ENCODE measurements at regions not wholly inside any gene's neighbourhood (a gene's known extent, or its start where the extent isn't known, plus 50 kb on each side); places are given as distances from the start of the nearest gene placed in this dataset.

DNA sequence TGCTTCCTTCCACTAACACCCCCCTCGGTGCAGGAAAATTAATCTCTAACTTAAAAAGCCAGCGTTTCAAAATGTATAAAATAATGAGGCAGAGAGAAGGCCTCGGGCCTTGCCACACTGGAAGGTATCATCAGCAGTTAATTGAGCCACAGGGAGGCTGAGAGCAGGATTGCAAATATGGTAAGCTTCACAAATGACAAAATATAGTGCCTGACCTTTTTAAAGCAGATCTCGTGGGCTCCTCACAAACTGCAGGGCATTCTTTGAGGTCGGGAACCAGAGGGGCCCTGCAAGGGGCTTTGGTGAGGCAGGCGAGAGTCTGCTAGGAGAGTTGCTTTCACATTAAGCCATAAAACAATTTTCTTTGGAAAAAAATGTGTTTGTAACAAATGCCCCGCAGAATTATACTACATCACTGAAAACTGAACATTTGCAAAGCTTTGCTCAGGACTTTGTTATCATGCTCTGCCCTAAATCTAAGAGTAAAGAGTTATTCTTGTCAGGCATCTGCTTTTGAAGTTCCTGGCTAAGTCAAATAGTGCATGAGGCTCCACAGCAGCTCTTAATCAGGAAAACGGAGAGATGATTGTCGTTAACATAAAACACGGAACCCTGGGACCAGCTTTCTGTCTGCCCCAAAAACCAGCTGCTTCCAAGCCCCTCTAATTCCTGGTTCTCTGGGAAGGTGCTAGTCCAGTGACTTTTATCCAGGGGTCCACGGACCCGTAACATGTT lies 61.4 kb upstream of the SYT13 start:
- Mint-ChIP-seq H3K27me3 (ENCODE audit: unreplicated experiment) (peaks cover 74% of the 10 kb centered on the region), H3K36me3 (ENCODE audit: unreplicated experiment) (no peaks in the 10 kb centered on the region), H3K4me3 (ENCODE audit: unreplicated experiment) (no peak overlapping the region), H3K27ac (ENCODE audit: unreplicated experiment) (no peak overlapping the region), H3K9me3 (ENCODE audit: unreplicated experiment) (no peaks in the 10 kb centered on the region), H3K4me1 (ENCODE audit: unreplicated experiment) (no peaks in the 10 kb centered on the region)
- no peak for DNase-seq (ENCODE audit: extremely low spot score, unreplicated experiment)
- TF ChIP-seq, protein P1, sequence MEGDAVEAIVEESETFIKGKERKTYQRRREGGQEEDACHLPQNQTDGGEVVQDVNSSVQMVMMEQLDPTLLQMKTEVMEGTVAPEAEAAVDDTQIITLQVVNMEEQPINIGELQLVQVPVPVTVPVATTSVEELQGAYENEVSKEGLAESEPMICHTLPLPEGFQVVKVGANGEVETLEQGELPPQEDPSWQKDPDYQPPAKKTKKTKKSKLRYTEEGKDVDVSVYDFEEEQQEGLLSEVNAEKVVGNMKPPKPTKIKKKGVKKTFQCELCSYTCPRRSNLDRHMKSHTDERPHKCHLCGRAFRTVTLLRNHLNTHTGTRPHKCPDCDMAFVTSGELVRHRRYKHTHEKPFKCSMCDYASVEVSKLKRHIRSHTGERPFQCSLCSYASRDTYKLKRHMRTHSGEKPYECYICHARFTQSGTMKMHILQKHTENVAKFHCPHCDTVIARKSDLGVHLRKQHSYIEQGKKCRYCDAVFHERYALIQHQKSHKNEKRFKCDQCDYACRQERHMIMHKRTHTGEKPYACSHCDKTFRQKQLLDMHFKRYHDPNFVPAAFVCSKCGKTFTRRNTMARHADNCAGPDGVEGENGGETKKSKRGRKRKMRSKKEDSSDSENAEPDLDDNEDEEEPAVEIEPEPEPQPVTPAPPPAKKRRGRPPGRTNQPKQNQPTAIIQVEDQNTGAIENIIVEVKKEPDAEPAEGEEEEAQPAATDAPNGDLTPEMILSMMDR (IDR thresholded peaks at IDR 0.05) = no peak

- Mint-ChIP-seq H3K27ac (ENCODE audit: unreplicated experiment) (no peak overlapping the region), H3K4me1 (ENCODE audit: unreplicated experiment) (no peaks in the 10 kb centered on the region), H3K4me3 (ENCODE audit: unreplicated experiment) (no peak overlapping the region), H3K9me3 (ENCODE audit: unreplicated experiment) (no peaks in the 10 kb centered on the region), H3K36me3 (ENCODE audit: unreplicated experiment) (no peaks in the 10 kb centered on the region), H3K27me3 (ENCODE audit: unreplicated experiment) (peaks cover 77% of the 10 kb centered on the region)
- TF ChIP-seq, protein P1 (IDR thresholded peaks at IDR 0.05) = no peak
- peak; percentile 46 for DNase-seq (ENCODE audit: extremely low spot score, unreplicated experiment)
Measured at GRCh38 chr11:45345491-45345890, 59.4 kb upstream of the SYT13 start.

- TF ChIP-seq, protein P1 (IDR thresholded peaks at IDR 0.05) = no peak
- H3K27ac Mint-ChIP-seq (ENCODE audit: unreplicated experiment) = no peak overlapping the region
Measured at GRCh38 chr11:45344028-45344427, 57.9 kb upstream of the SYT13 start.

DNA sequence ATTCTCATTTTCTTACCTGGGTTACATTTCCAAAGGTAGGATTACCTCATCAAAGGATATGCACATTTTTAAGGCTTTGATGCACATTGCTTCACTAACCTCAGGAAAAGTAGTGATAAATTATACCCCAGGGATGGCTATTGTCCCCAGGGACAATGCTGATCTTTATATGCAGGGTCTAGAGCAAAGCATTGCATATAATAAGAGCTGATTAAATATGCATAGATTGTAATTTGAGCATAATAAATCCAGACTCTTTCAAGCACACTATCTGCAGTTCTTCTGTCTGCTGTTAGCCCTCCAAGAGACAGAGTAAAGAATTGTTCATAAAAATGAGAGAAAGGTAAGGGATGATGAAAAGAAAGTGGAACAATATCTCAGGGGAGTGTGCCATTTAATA lies 57.3 kb upstream of the SYT13 start:
- H3K4me3 Mint-ChIP-seq (ENCODE audit: unreplicated experiment) = no peak overlapping the region
- peaks cover 76% of the 10 kb centered on the region for H3K27me3 Mint-ChIP-seq (ENCODE audit: unreplicated experiment)
- peaks cover 7% of the 10 kb centered on the region for H3K4me1 Mint-ChIP-seq (ENCODE audit: unreplicated experiment)
- TF ChIP-seq, protein P1 (IDR thresholded peaks at IDR 0.05) = no peak
- H3K27ac Mint-ChIP-seq (ENCODE audit: unreplicated experiment) = no peak overlapping the region
- no peak for DNase-seq (ENCODE audit: extremely low spot score, unreplicated experiment)
- H3K36me3 Mint-ChIP-seq (ENCODE audit: unreplicated experiment) = no peaks in the 10 kb centered on the region
- no peaks in the 10 kb centered on the region for H3K9me3 Mint-ChIP-seq (ENCODE audit: unreplicated experiment)

More at GRCh38 chr11:45344028-45344427, 57.9 kb upstream of the SYT13 start:
- DNase-seq (ENCODE audit: extremely low spot score, unreplicated experiment) = no peak
- H3K9me3 Mint-ChIP-seq (ENCODE audit: unreplicated experiment) = no peaks in the 10 kb centered on the region
- H3K27me3 Mint-ChIP-seq (ENCODE audit: unreplicated experiment) = peaks cover 73% of the 10 kb centered on the region
- no peak overlapping the region for H3K4me3 Mint-ChIP-seq (ENCODE audit: unreplicated experiment)
- H3K4me1 Mint-ChIP-seq (ENCODE audit: unreplicated experiment) = peaks cover 7% of the 10 kb centered on the region
- no peaks in the 10 kb centered on the region for H3K36me3 Mint-ChIP-seq (ENCODE audit: unreplicated experiment)

DNA sequence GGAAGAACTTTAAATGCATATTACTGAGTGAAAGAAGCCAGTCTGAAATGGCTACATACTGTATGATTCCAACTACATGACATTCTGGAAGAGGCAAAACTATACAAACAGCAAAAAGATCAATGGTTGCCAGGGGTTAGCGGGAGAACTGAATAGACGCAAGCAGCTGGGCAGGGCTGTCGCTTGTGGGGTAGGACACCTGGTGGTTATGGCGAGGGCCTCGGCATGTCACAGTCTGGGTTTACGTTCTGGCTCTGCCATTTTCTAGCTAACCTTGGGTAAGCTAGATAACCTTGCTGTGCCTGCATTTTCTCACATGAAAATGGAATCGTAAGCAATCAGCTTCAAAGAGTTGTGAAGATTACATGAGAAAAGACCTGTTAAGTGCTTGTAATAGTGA lies 55.2 kb upstream of the SYT13 start:
- Mint-ChIP-seq H3K36me3 (ENCODE audit: unreplicated experiment) (no peaks in the 10 kb centered on the region), H3K9me3 (ENCODE audit: unreplicated experiment) (no peaks in the 10 kb centered on the region), H3K27ac (ENCODE audit: unreplicated experiment) (no peak overlapping the region), H3K4me3 (ENCODE audit: unreplicated experiment) (no peak overlapping the region), H3K4me1 (ENCODE audit: unreplicated experiment) (peaks cover 7% of the 10 kb centered on the region), H3K27me3 (ENCODE audit: unreplicated experiment) (peaks cover 67% of the 10 kb centered on the region)
- TF ChIP-seq, protein P1 (IDR thresholded peaks at IDR 0.05) = no peak
- DNase-seq (ENCODE audit: extremely low spot score, unreplicated experiment) = peak; percentile 30

All from osteocyte (in vitro differentiated cells).